MM.1S (cell line): ENCODE measurements at regions not wholly inside any gene's neighbourhood (a gene's known extent, or its start where the extent isn't known, plus 50 kb on each side); places are given as distances from the start of the nearest gene placed in this dataset.
A peak's percentile ranks its signal among the peaks of the same experiment; 100 is the strongest.

Experiments
- DNase-seq: peaks from one replicate; pipeline ENCODE4 v3.0.0-alpha.2; 2015
- H2AFZ ChIP-seq: fragments of 300-600 bp; sonication (generic); 2 replicates; pipeline ENCODE4 v1.6.0; 2016; ENCODE audit warnings: antibody characterized with exemption, low read length
- H3F3A ChIP-seq: fragments of 300-600 bp; sonication (generic); 2 replicates; pipeline ENCODE4 v1.6.1; 2016; ENCODE audit warnings: mild to moderate bottlenecking, antibody characterized with exemption, low read length, moderate library complexity, mixed read lengths; ENCODE audit not compliant: insufficient read depth
- H3K27ac ChIP-seq: fragments of 300-600 bp; sonication (generic); 2 replicates; pipeline ENCODE4 v1.5.1; 2016; ENCODE audit warnings: mild to moderate bottlenecking, low read length
- H3K27me3 ChIP-seq: fragments of 300-600 bp; sonication (generic); replicated peaks from 2 replicates; pipeline ENCODE4 v1.6.0; 2016; ENCODE audit warnings: low read length; ENCODE audit not compliant: insufficient read depth
- H3K36me3 ChIP-seq: fragments of 300-600 bp; sonication (generic); replicated peaks from 2 replicates; pipeline ENCODE4 v1.6.1; 2016; ENCODE audit warnings: mild to moderate bottlenecking, low read length, mixed read lengths; ENCODE audit not compliant: insufficient read depth
- H3K4me1 ChIP-seq: fragments of 300-600 bp; sonication (generic); 2 replicates; pipeline ENCODE4 v1.6.1; 2016; ENCODE audit warnings: low read length, mixed read lengths
- H3K4me2 ChIP-seq: fragments of 300-600 bp; sonication (generic); 2 replicates; pipeline ENCODE4 v1.6.0; 2016; ENCODE audit warnings: low read depth, low read length
- H3K4me3 ChIP-seq: fragments of 300-600 bp; sonication (generic); 2 replicates; pipeline ENCODE4 v1.5.1; 2016; ENCODE audit warnings: low read length, mixed read lengths
- H3K79me2 ChIP-seq: fragments of 300-600 bp; sonication (generic); 2 replicates; pipeline ENCODE4 v1.6.1; 2016; ENCODE audit warnings: mixed run types, low read length, mixed read lengths
- H3K9ac ChIP-seq: fragments of 300-600 bp; sonication (generic); 2 replicates; pipeline ENCODE4 v1.6.1; 2016; ENCODE audit warnings: low read length, mixed read lengths
- H3K9me2 ChIP-seq: fragments of 300-600 bp; sonication (generic); replicated peaks from 2 replicates; pipeline ENCODE4 v1.6.1; 2016; ENCODE audit warnings: mild to moderate bottlenecking, low read length, mixed read lengths; ENCODE audit not compliant: insufficient read depth
- H3K9me3 ChIP-seq: fragments of 300-600 bp; sonication (generic); replicated peaks from 2 replicates; pipeline ENCODE4 v1.6.1; 2016; ENCODE audit warnings: mild to moderate bottlenecking, low read length, mixed read lengths; ENCODE audit not compliant: insufficient read depth
- H4K20me1 ChIP-seq: fragments of 300-600 bp; sonication (generic); 2 replicates; pipeline ENCODE4 v1.6.1; 2016; ENCODE audit warnings: mild to moderate bottlenecking, low read length, moderate library complexity, mixed read lengths; ENCODE audit not compliant: insufficient read depth
- CTCF ChIP-seq: fragments of 300-600 bp; sonication (generic); IDR thresholded peaks from 2 replicates; pipeline ENCODE4 v1.5.1; 2016; ENCODE audit warnings: antibody characterized with exemption, low read length, mixed read lengths
- EZH2 ChIP-seq: fragments of 300-600 bp; sonication (generic); optimal IDR thresholded peaks from 2 replicates; pipeline ENCODE3; 2017; ENCODE audit warnings: low read depth, mild to moderate bottlenecking, antibody characterized with exemption, low read length, mixed read lengths
- EZH2phosphoT487 ChIP-seq: fragments of 300-600 bp; sonication (generic); IDR thresholded peaks from 2 replicates; pipeline ENCODE4 v1.6.1; 2018; ENCODE audit warnings: antibody characterized with exemption, low read length

GRCh38 chr5:20088361-20088760 lies 100.4 kb upstream of the CDH18 start:
- H2AFZ ChIP-seq: no peak overlapping the region
- H3K79me2 ChIP-seq: no peaks in the 10 kb centered on the region
- H3F3A ChIP-seq: no peaks in the 10 kb centered on the region
- H3K9ac ChIP-seq: no peak overlapping the region
- no peak overlapping the region for H3K27ac ChIP-seq
- H3K4me3 ChIP-seq: no peak overlapping the region
- no peaks in the 10 kb centered on the region for H3K27me3 ChIP-seq
- TF ChIP-seq EZH2: no peak
- no peak for TF ChIP-seq CTCF
- TF ChIP-seq EZH2phosphoT487: no peak
- H3K4me2 ChIP-seq: no peak overlapping the region
- peaks cover 6% of the 10 kb centered on the region; the same call in 1 of the 2 replicates for H3K4me1 ChIP-seq
- no peaks in the 10 kb centered on the region for H4K20me1 ChIP-seq
- no peak for DNase-seq
- no peaks in the 10 kb centered on the region for H3K36me3 ChIP-seq
- no peaks in the 10 kb centered on the region for H3K9me2 ChIP-seq
- H3K9me3 ChIP-seq: no peaks in the 10 kb centered on the region

- Histone ChIP-seq H3K4me1 (peaks cover 6% of the 10 kb centered on the region; the same call in 1 of the 2 replicates), H3K79me2 (no peaks in the 10 kb centered on the region), H3K9me2 (no peaks in the 10 kb centered on the region), H3K36me3 (no peaks in the 10 kb centered on the region), H3K4me2 (no peak overlapping the region), H3K9me3 (no peaks in the 10 kb centered on the region), H2AFZ (no peak overlapping the region), H3K4me3 (no peak overlapping the region), H3K27me3 (no peaks in the 10 kb centered on the region), H3K27ac (no peak overlapping the region), H3K9ac (no peak overlapping the region), H4K20me1 (no peaks in the 10 kb centered on the region), H3F3A (no peaks in the 10 kb centered on the region)
- TF ChIP-seq CTCF: no peak
- TF ChIP-seq EZH2: no peak
- TF ChIP-seq EZH2phosphoT487: no peak
- peak; percentile 57 for DNase-seq
Observed at GRCh38 chr5:20087299-20087698, 99.3 kb upstream of the CDH18 start.

GRCh38 chr5:20077186-20077585 lies 89.2 kb upstream of the CDH18 start:
- no peak for DNase-seq
- Histone ChIP-seq H3K9me3 (no peaks in the 10 kb centered on the region), H3K36me3 (no peaks in the 10 kb centered on the region), H3K9me2 (no peaks in the 10 kb centered on the region), H3K4me1 (no peaks in the 10 kb centered on the region), H3K27ac (no peak overlapping the region), H3K4me3 (no peak overlapping the region), H2AFZ (no peak overlapping the region), H4K20me1 (no peaks in the 10 kb centered on the region), H3K4me2 (no peak overlapping the region), H3K79me2 (no peaks in the 10 kb centered on the region), H3K27me3 (no peaks in the 10 kb centered on the region), H3K9ac (no peak overlapping the region), H3F3A (no peaks in the 10 kb centered on the region)
- TF ChIP-seq EZH2: no peak
- TF ChIP-seq CTCF: no peak
